GM13977 (cell line): ENCODE measurements at regions not wholly inside any gene's neighbourhood (a gene's known extent, or its start where the extent isn't known, plus 50 kb on each side); places are given as distances from the start of the nearest gene placed in this dataset.

Experiments
- DNase-seq: peaks from one replicate; pipeline ENCODE4 v3.0.0; 2012; ENCODE audit warnings: low spot score
- CTCF ChIP-seq: IDR thresholded peaks from 2 replicates; pipeline ENCODE4 v1.5.1; 2012; ENCODE audit warnings: mild to moderate bottlenecking, control low read depth; ENCODE audit not compliant: insufficient read depth; ENCODE audit errors: extremely low read depth, missing control alignments
- in situ Hi-C: fragments of 300-500 bp; cut with MboI; formaldehyde crosslinking; loops from one replicate; pipeline ENCODE4 v1.12.0; 2022; ENCODE audit warnings: low sequenced_read_pairs, low pct_unique_long_range_greater_than_20kb, mixed read lengths, inconsistent platforms; ENCODE audit not compliant: unreplicated experiment

GRCh38 chr18:43414006-43414405, 136.7 kb upstream of the SYT4 start:
- DNase-seq, result no peak
- in situ Hi-C loops, result no loop called here
- TF ChIP-seq CTCF, result no peak

- TF ChIP-seq CTCF, result no peak
- in situ Hi-C loops, result no loop called here
- no peak for DNase-seq
These were observed 142.8 kb upstream of the SYT4 start for GRCh38 chr18:43420091-43420490.

- in situ Hi-C loops, result no loop called here
- no peak for TF ChIP-seq CTCF
- no peak for DNase-seq
These were observed 143.7 kb upstream of the SYT4 start for GRCh38 chr18:43420950-43421349.

GRCh38 chr18:43422518-43422917, 145.2 kb upstream of the SYT4 start:
- TF ChIP-seq CTCF, result no peak
- no peak for DNase-seq
- in situ Hi-C loops, result no loop called here

GRCh38 chr18:43435851-43436250, 158.6 kb upstream of the SYT4 start:
- in situ Hi-C loops, result no loop called here
- DNase-seq, result no peak
- no peak for TF ChIP-seq CTCF

GRCh38 chr18:43442131-43442530, 164.8 kb upstream of the SYT4 start:
- no peak for DNase-seq
- in situ Hi-C loops, result no loop called here
- TF ChIP-seq CTCF, result no peak

GRCh38 chr18:43442571-43442970, 165.3 kb upstream of the SYT4 start:
- in situ Hi-C loops, result no loop called here
- TF ChIP-seq CTCF, result no peak
- no peak for DNase-seq
